H1 (cell line): ENCODE measurements at regions not wholly inside any gene's neighbourhood (a gene's known extent, or its start where the extent isn't known, plus 50 kb on each side); places are given as distances from the start of the nearest gene placed in this dataset.

Source experiments
- CTCF ChIA-PET: fragments of 300-600 bp; sonication (Branson Sonifier 250); formaldehyde crosslinking; loops from one replicate; lab custom pipeline; 2021; ENCODE audit not compliant: partially characterized antibody; lab: Charles Lee
- POLR2A ChIA-PET: fragments of 300-600 bp; sonication (Branson Sonifier 250); formaldehyde crosslinking; loops from one replicate; lab custom pipeline; 2021; ENCODE audit warnings: inconsistent platforms; ENCODE audit not compliant: partially characterized antibody; lab: Charles Lee
- DNase-seq, 2 experiments: peaks; one replicate each; pipeline versions ENCODE4 v3.0.0 to v3.0.0-alpha.2; 2010 to 2022; ENCODE audit warnings: low spot score in 2 of 2, low read depth in 1 of 2, mixed read lengths in 1 of 2
- FAIRE-seq: peaks from 2 replicates; lab custom pipeline; 2011; peaks lifted over from hg19 to GRCh38; lab: Jason Lieb, UNC
- H2AFZ ChIP-seq: 2 replicates; pipeline ENCODE4 v1.8.1; 2012; ENCODE audit warnings: low read length, inconsistent platforms
- H2AK5ac ChIP-seq: 2 replicates; pipeline ENCODE4 v1.6.1; 2013; ENCODE audit warnings: low read depth, low read length
- H2BK120ac ChIP-seq: replicated peaks from 2 replicates; pipeline ENCODE3; 2013; ENCODE audit warnings: low read depth, low read length, inconsistent platforms
- H2BK12ac ChIP-seq: 2 replicates; pipeline ENCODE4 v1.6.1; 2013; ENCODE audit warnings: low read depth, low read length
- H2BK15ac ChIP-seq: 2 replicates; pipeline ENCODE4 v1.6.1; 2013; ENCODE audit warnings: low read length
- H2BK20ac ChIP-seq: 2 replicates; pipeline ENCODE4 v1.6.1; 2013; ENCODE audit warnings: low read length
- H2BK5ac ChIP-seq: 2 replicates; pipeline ENCODE4 v1.6.1; 2013; ENCODE audit warnings: low read depth, low read length
- H3K14ac ChIP-seq: 2 replicates; pipeline ENCODE4 v1.6.1; 2013; ENCODE audit warnings: inconsistent platforms; ENCODE audit not compliant: insufficient read length
- H3K18ac ChIP-seq: 2 replicates; pipeline ENCODE4 v1.6.1; 2013; ENCODE audit warnings: low read length; ENCODE audit errors: extremely low read depth
- H3K23ac ChIP-seq: 2 replicates; pipeline ENCODE4 v1.6.1; 2013; ENCODE audit warnings: inconsistent platforms; ENCODE audit not compliant: insufficient read length
- H3K23me2 ChIP-seq: 2 replicates; pipeline ENCODE4 v1.6.1; 2013; ENCODE audit warnings: low read depth, low read length
- H3K27ac ChIP-seq: 2 replicates; pipeline ENCODE4 v1.6.1; 2011; ENCODE audit warnings: low read depth, low read length, inconsistent platforms
- H3K27me3 ChIP-seq, 4 experiments: replicated peaks in 1 of 4; 1 replicate in 1 of 4; 2 replicates in 3 of 4; pipeline versions ENCODE4 v1.6.1 to v1.8.1; 2011 to 2013; ENCODE audit warnings: low read length in 3 of 4, mild to moderate bottlenecking in 3 of 4, inconsistent platforms in 2 of 4, mixed read lengths in 2 of 4, moderate library complexity in 1 of 4; ENCODE audit not compliant: control insufficient read depth in 3 of 4, insufficient read depth in 3 of 4; ENCODE audit errors: extremely low read depth in 1 of 4
- H3K36me3 ChIP-seq, 4 experiments: 2 replicates each; pipeline versions ENCODE4 v1.6.1 to v1.8.1; 2011 to 2013; ENCODE audit warnings: mild to moderate bottlenecking in 4 of 4, low read length in 3 of 4, moderate library complexity in 2 of 4, control low read depth in 1 of 4, inconsistent platforms in 1 of 4; ENCODE audit not compliant: insufficient read depth in 4 of 4, control insufficient read depth in 2 of 4
- H3K4ac ChIP-seq: replicated peaks from 2 replicates; pipeline ENCODE3; 2013; ENCODE audit warnings: low read length, low read depth, mixed read lengths, inconsistent platforms; ENCODE audit not compliant: insufficient read length
- H3K4me1 ChIP-seq, 4 experiments: replicated peaks in 1 of 4; 1 replicate in 1 of 4; 2 replicates in 3 of 4; pipeline versions ENCODE4 v1.6.1 to v1.8.1; 2011 to 2013; ENCODE audit warnings: low read length in 3 of 4, inconsistent platforms in 2 of 4, mixed read lengths in 1 of 4; ENCODE audit not compliant: insufficient read depth in 4 of 4, control insufficient read depth in 3 of 4
- H3K4me2 ChIP-seq, 2 experiments: 2 replicates each; pipeline versions ENCODE4 v1.6.1 to v1.8.1; 2011 to 2013; ENCODE audit warnings: low read depth in 2 of 2, low read length in 2 of 2, control low read depth in 1 of 2, inconsistent platforms in 1 of 2, mild to moderate bottlenecking in 1 of 2; ENCODE audit not compliant: insufficient read depth in 1 of 2
- H3K4me3 ChIP-seq, 4 experiments: fragments of 200-600, 300-600 bp in 1 of 4; sonication (generic), shearing (Covaris generic), sonication (Bioruptor Twin) in 1 of 4; 2 replicates each; pipeline versions ENCODE4 v1.5.1 to v1.8.1; 2011 to 2016; ENCODE audit warnings: low read length in 4 of 4, low read depth in 3 of 4, control low read depth in 2 of 4, inconsistent platforms in 2 of 4, mild to moderate bottlenecking in 2 of 4, mixed read lengths in 1 of 4, moderate library complexity in 1 of 4; ENCODE audit not compliant: insufficient read depth in 2 of 4; ENCODE audit errors: extremely low read depth in 1 of 4
- H3K56ac ChIP-seq: replicated peaks from 2 replicates; pipeline ENCODE3; 2013; ENCODE audit warnings: low read depth, mild to moderate bottlenecking, mixed read lengths, low read length, inconsistent platforms; ENCODE audit not compliant: insufficient read length
- H3K79me1 ChIP-seq: 2 replicates; pipeline ENCODE4 v1.6.1; 2013; ENCODE audit warnings: low read depth, low read length, control low read depth
- H3K79me2 ChIP-seq, 2 experiments: 2 replicates each; pipeline versions ENCODE4 v1.6.1 to v1.8.1; 2012 to 2013; ENCODE audit warnings: low read length in 2 of 2, mild to moderate bottlenecking in 2 of 2, inconsistent platforms in 1 of 2; ENCODE audit not compliant: insufficient read depth in 2 of 2, control insufficient read depth in 1 of 2
- H3K9ac ChIP-seq, 4 experiments: replicated peaks in 1 of 4; 1 replicate in 1 of 4; 2 replicates in 3 of 4; pipeline versions ENCODE4 v1.6.1 to v1.8.1; 2011 to 2013; ENCODE audit warnings: low read depth in 3 of 4, low read length in 3 of 4, control low read depth in 2 of 4, mild to moderate bottlenecking in 2 of 4, moderate library complexity in 2 of 4, inconsistent platforms in 1 of 4; ENCODE audit errors: extremely low read depth in 1 of 4
- H3K9me3 ChIP-seq, 2 experiments: 2 replicates each; pipeline versions ENCODE4 v1.6.1 to v1.8.1; 2012 to 2013; ENCODE audit warnings: mild to moderate bottlenecking in 2 of 2, moderate library complexity in 2 of 2, control low read depth in 1 of 2, inconsistent platforms in 1 of 2, low read depth in 1 of 2, low read length in 1 of 2, mixed read lengths in 1 of 2; ENCODE audit not compliant: insufficient read depth in 2 of 2
- H4K20me1 ChIP-seq, 2 experiments: replicated peaks in 1 of 2; 2 replicates each; pipeline versions ENCODE3 to v1.8.1; 2011 to 2013; ENCODE audit warnings: inconsistent platforms in 2 of 2, low read length in 2 of 2, mild to moderate bottlenecking in 1 of 2; ENCODE audit not compliant: insufficient read depth in 2 of 2, control insufficient read depth in 1 of 2
- H4K5ac ChIP-seq: 2 replicates; pipeline ENCODE4 v1.6.1; 2013; ENCODE audit warnings: low read length, low read depth, mixed read lengths, inconsistent platforms; ENCODE audit not compliant: insufficient read length
- H4K8ac ChIP-seq: 2 replicates; pipeline ENCODE4 v1.8.0; 2013; ENCODE audit warnings: mild to moderate bottlenecking, moderate library complexity, low read length, inconsistent platforms; ENCODE audit not compliant: insufficient read depth; ENCODE audit errors: extremely low read depth
- H4K91ac ChIP-seq: replicated peaks from 2 replicates; pipeline ENCODE3; 2013; ENCODE audit warnings: low read length, mixed read lengths, inconsistent platforms; ENCODE audit not compliant: insufficient read length
- CBX8 ChIP-seq: fragments of 300-800, 300-1000 bp; sonication (generic); IDR thresholded peaks from 2 replicates; pipeline ENCODE4 v1.7.1; 2016; ENCODE audit warnings: low read depth, low read length, borderline replicate concordance
- CHD2 ChIP-seq: IDR thresholded peaks from 2 replicates; pipeline ENCODE4 v1.6.1; 2012; ENCODE audit warnings: low read length, improper control_type of control experiment
- CREB1 ChIP-seq: IDR thresholded peaks from 2 replicates; pipeline ENCODE4 v1.6.1; 2012; ENCODE audit warnings: inconsistent platforms
- JUN ChIP-seq: IDR thresholded peaks from 2 replicates; pipeline ENCODE4 v1.6.1; 2011; ENCODE audit warnings: low read depth, mild to moderate bottlenecking, improper control_type of control experiment, low read length
- NRF1 ChIP-seq: IDR thresholded peaks from 2 replicates; pipeline ENCODE4 v1.6.1; 2011; ENCODE audit warnings: mild to moderate bottlenecking, low read depth, low read length, improper control_type of control experiment
- RAD21 ChIP-seq, 2 experiments: IDR thresholded peaks in 1 of 2; conservative IDR thresholded peaks in 1 of 2; 2 replicates each; pipeline ENCODE4 v1.6.1; 2011; ENCODE audit warnings: low read depth in 2 of 2, low read length in 2 of 2, improper control_type of control experiment in 1 of 2, inconsistent platforms in 1 of 2, mild to moderate bottlenecking in 1 of 2, moderate library complexity in 1 of 2
- SIN3A ChIP-seq, 2 experiments: IDR thresholded peaks in 1 of 2; conservative IDR thresholded peaks in 1 of 2; 2 replicates each; pipeline ENCODE4 v1.6.1; 2011 to 2012; ENCODE audit warnings: low read length in 2 of 2, improper control_type of control experiment in 1 of 2, low read depth in 1 of 2, mild to moderate bottlenecking in 1 of 2
- SIRT6 ChIP-seq: IDR thresholded peaks from one replicate; pipeline ENCODE4 v1.7.1; 2012; ENCODE audit warnings: low read length, inconsistent platforms
- SP4 ChIP-seq: IDR thresholded peaks from 2 replicates; pipeline ENCODE4 v1.6.1; 2012; ENCODE audit warnings: low read length, inconsistent platforms
- SRF ChIP-seq: IDR thresholded peaks from 2 replicates; pipeline ENCODE4 v1.6.1; 2011; ENCODE audit warnings: mild to moderate bottlenecking, low read depth, low read length, moderate library complexity
- SUZ12 ChIP-seq: fragments of 200-600 bp; sonication (generic); IDR thresholded peaks from 2 replicates; pipeline ENCODE4 v1.6.1; 2012; ENCODE audit warnings: mild to moderate bottlenecking, inconsistent platforms, low read length, moderate library complexity, mixed read lengths
- ZNF274 ChIP-seq: IDR thresholded peaks from 2 replicates; pipeline ENCODE4 v1.7.0; 2012; ENCODE audit warnings: low read length, borderline replicate concordance; ENCODE audit errors: extremely low read depth
- WGBS, 2 experiments: shearing (Covaris generic) in 1 of 2; methylation state at CpG; one replicate each; pipeline versions ENCODE4 v1.1.6 to v1.1.7; 2013 to 2015; ENCODE audit warnings: low lambda C conversion rate in 2 of 2, mixed read lengths in 2 of 2, inconsistent platforms in 1 of 2, low coverage in 1 of 2, missing lambda C conversion rate in 1 of 2; ENCODE audit not compliant: insufficient replicate concordance in 2 of 2, insufficient coverage in 1 of 2, insufficient read length in 1 of 2; ENCODE audit errors: extremely low coverage in 1 of 2, missing lambda C conversion rate in 1 of 2; 5-methylcytosine and 5-hydroxymethylcytosine counted together
- TF ChIP-seq, protein P1 (sequence below): IDR thresholded peaks from 2 replicates; pipeline ENCODE4 v1.6.1; 2012; ENCODE audit warnings: inconsistent platforms

- Histone ChIP-seq H3K4ac (no peak overlapping the region), H3K56ac (no peak overlapping the region), H2BK15ac (no peak overlapping the region), H3K79me2 (no peaks in the 10 kb centered on the region), H4K20me1 (no peaks in the 10 kb centered on the region), H2AK5ac (no peak overlapping the region), H3K9ac (no peak overlapping the region), H3K18ac (no peak overlapping the region; the same call in 1 of the 2 replicates), H2BK120ac (no peak overlapping the region), H3K23ac (no peak overlapping the region), H3K27ac (no peak overlapping the region), H2BK20ac (no peak overlapping the region), H3K4me2 (peak overlapping the region; percentile 85 to 89), H3K27me3 (peaks cover 41 to 83% (median 67%) of the 10 kb centered on the region in 4 experiments), H4K91ac (no peak overlapping the region), H4K5ac (no peak overlapping the region), H3K4me1 (peaks cover 13 to 15% (median 15%) of the 10 kb centered on the region in 4 experiments; a peak in 6 of 7 replicates), H4K8ac (no peak overlapping the region), H3K4me3 (peak overlapping the region; percentile 30 to 68 (median 46)), H3K36me3 (no peaks in the 10 kb centered on the region), H2BK5ac (no peak overlapping the region), H3K14ac (no peak overlapping the region), H2AFZ (no peak overlapping the region), H3K79me1 (no peaks in the 10 kb centered on the region), H2BK12ac (no peak overlapping the region), H3K23me2 (peaks cover 6% of the 10 kb centered on the region; the same call in 1 of the 2 replicates), H3K9me3 (no peaks in the 10 kb centered on the region)
- WGBS, 2 experiments: 22% methylated on average over 13 of the region's 17 CpGs; no CpG with 5 or more reads in 1 of the 2 experiments
- POLR2A ChIA-PET: interaction anchor here (0.7 to 1.9 kb wide), 6 partner anchors 12 to 278 kb away, joined by 3 to 5 read pairs (median 3); partner anchors contain the start of gene BTRC
- DNase-seq (peak in 1 of 2 experiments; percentile 65), FAIRE-seq (peak; percentile 28)
- CTCF ChIA-PET: interaction anchor here (0.8 to 13.9 kb wide), 20 partner anchors 9 to 279 kb away, joined by 3 to 317 read pairs (median 4); no protein-coding TSS in a partner anchor
- peak; percentile 24; the same call in 1 of the 2 replicates for TF ChIP-seq SUZ12
- TF ChIP-seq SP4: no peak
- TF ChIP-seq NRF1: no peak
- TF ChIP-seq CREB1: no peak
- no peak for TF ChIP-seq SIN3A (conservative IDR thresholded peaks at IDR 0.05 in 1 of 2, IDR thresholded peaks at IDR 0.05 in 1 of 2; ENCODE audit: low read depth in 1 of 2, low read length in 2 of 2)
- no peak for TF ChIP-seq JUN
- TF ChIP-seq SIRT6: no peak
- TF ChIP-seq CHD2: no peak
- TF ChIP-seq SRF: no peak
- no peak for TF ChIP-seq CBX8
- TF ChIP-seq, protein P1, sequence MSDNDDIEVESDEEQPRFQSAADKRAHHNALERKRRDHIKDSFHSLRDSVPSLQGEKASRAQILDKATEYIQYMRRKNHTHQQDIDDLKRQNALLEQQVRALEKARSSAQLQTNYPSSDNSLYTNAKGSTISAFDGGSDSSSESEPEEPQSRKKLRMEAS: peak; percentile 83
- no peak for TF ChIP-seq RAD21 (IDR thresholded peaks at IDR 0.05 in 1 of 2, conservative IDR thresholded peaks at IDR 0.05 in 1 of 2; ENCODE audit: low read depth in 2 of 2, low read length in 2 of 2)
- no peak for TF ChIP-seq ZNF274
Measured at GRCh38 chr10:101293007-101293723, 60.8 kb upstream of the BTRC start.
